Left lobe of liver (tissue), 2 donors: ENCODE measurements at regions not wholly inside any gene's neighbourhood (a gene's known extent, or its start where the extent isn't known, plus 50 kb on each side); places are given as distances from the start of the nearest gene placed in this dataset.
A peak's percentile ranks its signal among the peaks of the same experiment; 100 is the strongest.

Experiments
- ATAC-seq: fragments of 200-7000 bp; cut with Tn5 transposase; one replicate; pipeline ENCODE4 v1.9.1; 2020; ENCODE audit warnings: mild to moderate bottlenecking, moderate library complexity
- DNase-seq: peaks from one replicate; pipeline ENCODE4 v3.0.0-alpha.2; 2020; ENCODE audit warnings: low spot score
- donor health status: DM: no; HTN: no; CAD: no; lungs with moderate emphysema.
- donor health status: DM: no; HTN: yes; CAD: no.

DNA sequence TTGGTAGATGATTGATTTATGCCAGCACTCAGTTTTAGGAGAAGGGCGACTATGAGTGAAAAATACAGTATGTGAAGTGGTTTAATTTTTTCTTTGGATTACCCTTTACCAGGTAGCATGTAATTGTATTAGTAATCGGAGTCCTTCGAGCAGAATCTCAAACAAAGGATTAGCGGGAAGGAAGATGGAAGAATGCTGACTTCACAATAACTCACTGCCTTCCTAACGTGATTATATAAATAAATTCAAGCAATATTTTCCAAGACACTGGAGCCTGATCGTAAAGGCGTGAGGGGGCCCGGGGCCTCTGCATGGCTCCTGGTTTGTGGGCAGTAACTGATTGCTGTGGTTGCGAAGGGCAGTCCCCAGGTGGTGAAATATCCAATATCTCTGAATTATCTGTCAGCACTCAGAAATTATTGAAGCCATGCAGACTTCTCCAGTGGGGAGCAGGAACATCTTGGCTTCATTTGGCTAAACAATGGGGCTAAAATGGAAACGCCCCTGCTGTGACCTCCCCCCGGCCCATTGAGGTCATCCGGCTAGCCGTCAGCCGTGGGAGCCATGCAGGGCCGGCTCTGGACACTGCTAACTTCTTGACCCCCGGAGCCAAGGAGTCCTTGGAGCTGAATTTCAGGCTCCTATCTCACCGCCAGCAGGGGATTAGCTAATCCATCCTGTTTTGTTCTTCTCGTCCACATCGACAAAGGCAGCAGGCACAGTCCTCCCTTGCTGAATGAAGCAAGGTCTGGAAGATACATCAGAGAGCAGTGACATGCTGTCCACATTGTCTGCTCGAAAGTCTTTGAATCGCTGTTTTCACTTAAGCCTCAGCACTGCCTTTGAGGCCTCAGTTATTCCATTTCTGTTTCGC, 295.9 kb upstream of the N4BP1 start:
- DNase-seq (peak; percentile 14), ATAC-seq (no peak)

DNA sequence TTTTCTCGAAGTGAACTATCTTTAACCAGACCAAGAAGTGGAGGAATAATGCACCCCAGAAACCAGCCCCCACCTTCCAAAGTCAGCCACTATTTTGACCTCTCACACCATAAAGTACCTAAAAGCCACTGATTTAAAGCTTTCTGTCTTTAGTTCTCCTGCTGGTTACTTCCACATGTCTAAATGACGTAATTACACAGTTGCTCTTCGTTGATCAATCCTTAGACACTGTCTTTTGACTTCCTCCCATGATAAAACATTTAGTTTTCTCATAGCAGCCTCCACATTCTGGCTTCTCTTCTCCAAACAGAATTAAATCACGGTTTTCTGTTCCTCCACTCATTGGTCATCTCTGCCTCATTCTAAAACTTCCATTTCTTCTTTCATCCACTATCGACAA, 294.4 kb upstream of the N4BP1 start:
- ATAC-seq (no peak), DNase-seq (no peak)

DNA sequence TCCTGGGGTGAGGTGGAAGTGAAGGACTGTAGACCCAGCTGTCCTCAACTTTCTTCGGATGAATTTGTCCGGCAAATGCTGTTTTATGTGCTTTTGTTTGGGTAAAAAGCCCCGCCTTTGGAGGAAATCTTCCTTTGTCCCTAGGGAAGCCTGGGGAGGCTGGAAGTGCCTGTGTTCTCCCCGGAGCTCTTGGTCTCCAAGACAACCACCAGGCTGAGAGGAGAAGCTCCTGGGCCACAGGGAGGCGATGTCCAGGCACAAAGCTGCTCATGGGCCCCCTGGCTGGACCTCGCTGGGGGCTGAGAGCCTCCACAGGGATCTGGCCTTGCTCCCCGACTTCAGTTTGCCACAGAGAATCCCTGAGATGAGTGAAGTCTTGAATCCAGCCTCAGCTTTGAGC, 293.1 kb upstream of the N4BP1 start:
- no peak for DNase-seq
- no peak for ATAC-seq

DNA sequence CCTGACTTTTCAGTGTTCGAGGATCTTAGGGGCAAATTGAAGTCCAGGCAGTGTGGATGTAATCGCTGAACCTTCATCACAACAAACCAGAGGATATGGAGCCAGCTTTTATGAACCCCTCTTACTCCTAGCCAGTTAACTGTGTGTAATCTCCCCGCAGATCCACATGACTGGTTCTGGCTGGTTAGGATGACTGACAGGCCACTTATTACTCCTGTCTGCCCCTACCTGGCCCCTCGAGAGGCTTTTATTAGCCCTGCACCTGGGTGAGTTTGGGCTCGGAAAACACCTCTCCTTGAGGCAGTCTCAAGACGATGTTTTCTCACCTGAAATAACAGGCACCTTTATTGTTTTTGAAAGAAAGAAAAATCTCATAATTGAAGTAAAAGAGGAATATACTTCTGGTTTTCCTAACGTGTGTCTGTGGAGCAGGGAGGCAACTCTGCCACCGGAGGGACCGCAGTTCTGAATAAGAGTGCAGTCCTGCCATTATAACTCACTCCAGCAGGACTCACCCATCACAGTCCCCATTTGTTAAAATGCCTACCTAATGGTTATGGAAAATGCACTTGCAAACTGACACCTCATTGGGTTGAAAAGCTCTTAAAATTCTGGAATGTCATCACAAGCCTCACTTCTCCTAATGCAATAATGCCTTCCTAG, 291.9 kb upstream of the N4BP1 start:
- ATAC-seq (no peak), DNase-seq (no peak)

DNA sequence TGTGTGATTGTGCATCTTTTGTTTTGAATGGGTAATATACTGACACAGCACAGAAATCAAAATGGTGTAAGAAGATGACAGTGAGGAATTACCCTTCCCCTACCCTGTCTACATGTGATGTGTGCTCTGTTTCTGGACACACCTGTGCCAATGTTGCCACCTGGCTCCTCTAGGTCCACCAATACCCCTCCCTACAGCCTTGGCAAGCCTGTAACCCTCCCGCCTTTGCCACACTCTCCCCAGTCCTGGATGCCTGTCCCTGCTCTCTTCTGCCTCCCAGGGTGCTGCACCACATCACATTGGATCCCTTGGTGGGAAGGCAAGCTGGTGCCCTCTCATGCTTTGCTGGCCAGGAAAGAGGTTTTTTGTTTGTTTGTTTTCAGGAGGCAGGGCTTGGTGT, 289.5 kb upstream of the N4BP1 start:
- no peak for ATAC-seq
- DNase-seq: no peak

DNA sequence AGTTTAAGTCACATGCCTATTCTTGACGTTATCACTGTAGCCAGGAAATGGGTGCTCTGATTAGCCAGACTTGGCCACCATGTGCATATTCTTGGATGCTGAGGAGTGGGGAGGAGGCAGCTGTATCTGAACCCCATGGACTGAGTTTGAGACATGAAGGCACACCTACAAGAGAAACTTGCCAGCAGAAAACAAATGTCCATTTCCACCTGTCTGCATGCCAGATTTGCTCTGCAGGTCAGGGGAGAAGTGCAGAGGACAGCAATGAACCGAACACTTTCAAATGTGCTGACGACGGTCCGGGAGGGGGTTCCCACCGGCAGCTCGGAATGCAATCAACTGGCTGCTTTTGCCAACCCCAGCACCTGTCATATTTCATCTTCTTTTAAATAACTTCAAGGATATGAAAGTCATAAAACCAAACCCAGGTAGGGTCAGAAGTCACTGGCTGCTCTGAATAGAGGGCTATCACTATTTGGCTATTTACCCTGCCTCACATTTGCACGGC, 287.8 kb upstream of the N4BP1 start:
- DNase-seq: peak; percentile 21
- no peak for ATAC-seq

DNA sequence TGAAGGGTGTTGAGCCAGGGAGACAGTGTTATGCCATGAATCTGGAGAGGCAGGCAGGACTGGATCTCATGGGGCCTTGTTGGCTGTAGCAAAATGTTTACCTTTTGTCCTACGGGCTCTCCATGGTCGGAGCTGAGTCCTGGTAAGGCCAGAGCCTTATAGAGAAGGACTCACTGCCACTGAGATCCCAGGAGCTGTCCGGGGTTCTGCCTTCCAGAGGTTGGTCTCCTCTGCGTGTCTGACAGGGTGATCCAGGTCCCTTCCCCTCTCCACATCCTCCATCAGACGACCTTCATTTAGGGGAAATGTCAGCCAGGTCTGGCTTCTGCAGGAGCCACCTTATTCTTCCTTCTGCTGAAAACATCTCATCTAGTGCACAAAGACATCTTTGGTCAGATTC, 285.2 kb upstream of the N4BP1 start:
- ATAC-seq (no peak), DNase-seq (no peak)

DNA sequence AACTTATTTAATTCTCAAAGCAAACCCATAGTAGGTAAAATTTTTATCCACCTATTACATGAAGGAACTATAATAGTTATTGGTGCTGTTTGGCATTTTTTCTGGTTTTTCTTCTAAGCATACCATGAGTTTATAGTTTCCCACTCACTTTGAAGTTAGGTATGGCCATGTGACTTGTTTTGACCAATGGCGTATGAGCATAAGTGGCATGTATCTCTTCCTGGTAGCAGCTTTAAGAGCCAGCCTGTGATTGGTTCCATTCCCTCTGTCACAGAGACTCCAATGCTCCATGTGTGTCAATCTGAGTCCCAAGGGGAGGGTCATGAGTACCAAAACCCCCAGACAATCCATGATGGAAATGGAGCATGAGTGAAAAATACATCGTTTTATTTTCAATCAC, 282.9 kb upstream of the N4BP1 start:
- ATAC-seq (no peak), DNase-seq (no peak)

DNA sequence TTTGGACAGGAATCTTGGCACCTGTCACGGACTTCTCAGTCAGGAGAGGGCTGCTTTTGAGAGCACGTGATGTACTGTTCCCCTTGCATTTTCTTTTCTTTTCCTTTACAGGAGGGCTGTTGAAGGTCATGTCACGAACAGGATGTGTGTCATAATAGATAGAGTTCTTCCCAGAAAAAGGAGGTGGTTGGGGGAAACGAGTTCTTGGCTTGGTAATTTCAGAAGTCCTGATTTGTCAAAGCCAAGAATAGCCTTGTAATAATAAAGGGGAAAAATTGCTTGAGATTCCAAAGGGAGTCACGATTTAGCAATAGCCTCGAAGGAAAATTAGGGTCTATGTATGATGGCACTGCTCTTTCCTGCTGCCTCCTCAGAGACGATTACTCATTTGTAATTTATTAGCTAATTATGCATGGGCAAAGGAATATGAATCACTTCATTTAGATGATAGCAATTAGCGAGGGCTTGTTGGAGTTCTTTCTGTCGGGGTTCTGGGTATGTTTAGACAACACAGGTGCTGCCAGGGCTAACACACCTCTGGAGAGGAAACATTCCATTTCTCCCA, 277.7 kb upstream of the N4BP1 start:
- no peak for ATAC-seq
- DNase-seq: no peak

DNA sequence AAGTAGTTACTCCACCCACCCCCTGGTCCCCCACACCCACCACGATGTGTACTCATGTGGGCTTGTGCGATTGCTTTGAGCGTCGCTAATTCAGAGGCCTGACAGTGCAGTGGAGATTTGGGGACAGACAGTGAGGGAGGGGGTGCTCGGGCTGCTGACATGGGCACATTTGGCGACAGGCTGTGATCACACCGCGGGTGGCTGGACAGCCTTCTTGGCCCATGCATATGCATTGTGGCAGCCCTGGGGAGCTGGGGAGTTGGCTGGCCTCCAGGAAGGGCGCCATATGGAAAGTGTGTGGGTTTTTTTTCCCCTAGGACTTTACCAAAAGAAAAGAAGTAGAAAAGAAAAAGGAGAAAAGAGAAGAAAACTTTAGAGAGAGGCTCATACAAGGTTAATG, 275.5 kb upstream of the N4BP1 start:
- DNase-seq (no peak), ATAC-seq (no peak)

DNA sequence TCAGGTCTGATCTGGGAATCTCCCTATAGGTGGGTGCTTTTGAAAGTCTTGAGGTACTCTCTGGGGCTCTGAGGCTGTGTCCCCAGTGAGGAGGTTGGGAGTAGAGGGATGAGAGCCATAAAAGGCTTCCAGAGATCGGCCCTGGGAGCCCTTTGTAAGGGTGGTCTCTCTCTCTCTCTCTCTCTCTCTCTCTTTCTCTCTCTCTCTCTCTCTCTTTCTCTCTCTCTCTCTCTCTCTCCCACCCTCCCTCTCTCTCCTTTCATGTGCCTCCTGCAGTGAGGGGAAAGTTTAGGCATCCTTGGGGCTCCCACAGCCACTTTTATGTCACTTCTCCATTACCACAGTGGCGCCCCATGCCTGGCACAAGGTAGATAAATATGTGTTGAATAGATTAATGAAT, 271.3 kb upstream of the N4BP1 start:
- no peak for DNase-seq
- ATAC-seq: no peak

DNA sequence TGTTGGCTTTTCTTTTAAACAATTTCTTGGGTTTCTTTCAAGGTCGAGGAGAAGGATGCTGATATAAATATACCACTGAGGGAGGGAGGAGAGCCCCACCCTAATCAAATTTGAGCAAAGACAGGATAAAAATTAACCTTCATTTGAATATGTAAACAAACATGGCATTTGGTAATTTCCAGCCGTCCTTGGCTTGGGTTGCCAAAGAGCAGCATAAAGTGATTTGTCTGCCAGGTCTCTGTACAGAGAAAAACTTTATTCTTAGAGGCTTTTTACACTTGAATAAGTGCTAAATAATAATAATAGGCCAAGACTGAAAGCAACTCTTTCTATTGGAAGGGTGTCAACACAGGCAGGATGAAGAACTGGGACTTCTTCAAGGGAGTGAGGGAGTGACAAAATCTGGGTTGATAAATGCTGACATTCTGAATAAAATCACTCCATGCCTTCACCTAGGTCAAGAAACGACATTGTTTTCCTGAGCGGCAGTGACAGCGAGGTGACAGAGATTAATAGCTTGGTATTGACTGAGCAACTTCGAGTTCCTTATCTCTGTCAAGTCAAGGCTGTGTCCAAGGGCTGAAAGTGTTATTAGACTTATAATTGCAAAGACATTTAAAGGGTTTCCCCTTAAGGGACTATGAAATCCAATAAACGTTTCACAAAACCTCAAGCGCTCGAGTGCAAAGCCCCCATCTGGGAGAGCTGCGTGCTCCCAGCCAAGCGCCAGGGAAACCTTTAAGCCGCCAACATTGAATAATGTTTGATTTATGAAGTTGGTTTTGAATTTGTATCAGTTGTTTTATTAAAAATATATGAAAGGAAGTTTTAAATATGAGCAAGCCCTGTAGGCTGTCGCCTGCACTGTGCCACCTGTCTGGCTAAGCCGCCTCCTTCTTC, 269.5 kb upstream of the N4BP1 start:
- DNase-seq (no peak), ATAC-seq (no peak)

DNA sequence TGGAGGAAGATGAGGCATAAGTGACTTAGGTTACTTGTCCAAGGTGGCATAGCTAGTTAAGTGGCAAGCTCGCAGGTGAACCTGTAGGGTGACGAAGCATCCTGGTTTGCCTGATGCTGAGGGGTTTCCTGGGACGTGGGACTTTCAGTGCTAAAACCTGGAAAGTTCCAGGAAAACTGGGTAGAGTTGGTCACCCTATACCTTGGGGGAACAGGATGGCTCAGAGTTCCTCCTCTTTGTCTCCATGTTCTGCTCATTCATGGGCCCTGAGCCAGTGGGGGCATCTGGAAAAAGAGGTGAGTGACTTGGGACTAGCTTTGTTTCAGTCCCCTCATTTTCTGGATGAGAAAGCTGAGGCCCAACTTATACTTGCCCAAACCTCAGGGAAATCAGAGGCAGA, 268.0 kb upstream of the N4BP1 start:
- DNase-seq: no peak

DNA sequence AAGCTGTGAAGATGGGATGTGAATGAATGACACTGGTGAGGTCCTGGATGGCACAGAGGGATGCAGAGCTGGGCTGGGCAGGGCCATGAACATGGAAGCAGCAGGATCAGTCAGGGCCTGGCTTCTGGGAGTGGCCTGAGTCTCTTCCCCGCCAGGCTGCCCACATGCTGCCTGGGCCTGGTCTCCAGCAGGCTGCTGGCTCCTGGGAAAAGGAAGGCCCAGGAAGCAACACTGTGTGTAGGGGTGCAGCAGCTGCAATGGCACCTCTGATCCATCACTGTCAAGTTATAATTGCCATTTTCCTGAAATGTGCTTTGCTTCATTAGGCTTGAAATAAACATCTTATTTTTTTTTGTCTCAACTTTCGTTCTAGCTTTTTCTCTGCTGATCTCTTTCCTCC, 260.2 kb upstream of the N4BP1 start:
- DNase-seq (no peak), ATAC-seq (no peak)

More for the DNA sequence above, 268.0 kb upstream of the N4BP1 start:
- ATAC-seq: no peak

DNA sequence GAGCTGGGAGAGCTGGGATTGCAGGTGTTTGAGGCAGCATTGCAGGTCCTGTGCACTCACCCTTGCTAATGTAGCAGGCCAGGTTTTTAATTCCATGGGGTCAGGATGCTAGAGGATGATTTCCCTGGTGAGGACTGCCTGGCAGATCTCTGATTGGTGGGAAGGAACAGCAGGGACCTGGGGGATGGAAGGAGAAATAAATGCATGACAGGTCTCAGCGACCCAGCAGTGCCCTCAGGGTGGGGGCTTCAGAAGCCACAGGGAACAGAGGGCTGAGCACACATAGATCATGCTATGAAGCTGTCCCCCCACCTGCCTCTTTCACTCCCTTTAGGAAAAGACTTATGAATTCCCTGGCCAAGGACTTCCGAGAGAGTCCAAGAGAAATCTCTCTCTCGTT, 255.5 kb upstream of the N4BP1 start:
- ATAC-seq (no peak), DNase-seq (no peak)

DNA sequence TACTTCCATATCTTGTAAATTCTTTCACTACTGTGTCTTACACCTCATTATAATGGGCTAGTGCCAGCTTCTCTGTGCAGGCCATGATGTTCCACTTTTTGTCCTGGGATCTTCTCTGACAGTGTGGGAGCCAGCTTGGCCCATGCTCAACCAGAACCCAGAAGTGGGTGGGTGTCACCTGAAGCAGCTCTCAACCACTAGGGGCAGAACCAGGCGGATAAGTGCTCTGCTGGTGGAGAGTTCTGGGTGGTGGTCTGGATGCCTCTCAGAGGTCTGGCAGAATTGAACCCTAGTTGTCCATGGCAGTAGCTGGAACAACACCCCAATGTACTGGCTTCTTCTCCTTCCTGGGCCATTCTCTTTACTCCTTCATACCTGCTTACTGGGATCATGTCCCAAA, 254.1 kb upstream of the N4BP1 start:
- ATAC-seq: no peak
- DNase-seq: no peak

DNA sequence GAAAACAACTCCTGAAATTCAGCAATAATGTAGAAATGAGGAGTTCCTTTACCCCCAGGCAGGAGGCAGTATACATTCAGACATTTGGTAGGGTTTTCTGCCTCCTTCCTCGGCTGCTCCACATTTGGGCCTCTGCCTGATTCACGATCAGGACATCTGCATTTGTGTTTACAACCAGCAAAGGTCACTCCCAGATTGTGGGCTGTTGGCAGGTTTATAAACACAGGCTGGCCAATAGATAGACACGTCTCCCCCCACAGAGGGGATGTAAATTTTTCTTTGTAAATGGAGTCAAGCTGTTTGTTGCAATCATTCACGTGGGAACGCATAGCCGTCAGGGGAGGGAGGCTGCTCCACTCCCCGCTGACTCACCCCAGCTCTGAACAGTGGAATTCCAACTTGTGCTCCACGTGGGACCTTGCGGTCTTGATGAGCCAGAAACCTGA, 252.1 kb upstream of the N4BP1 start:
- DNase-seq: no peak

DNA sequence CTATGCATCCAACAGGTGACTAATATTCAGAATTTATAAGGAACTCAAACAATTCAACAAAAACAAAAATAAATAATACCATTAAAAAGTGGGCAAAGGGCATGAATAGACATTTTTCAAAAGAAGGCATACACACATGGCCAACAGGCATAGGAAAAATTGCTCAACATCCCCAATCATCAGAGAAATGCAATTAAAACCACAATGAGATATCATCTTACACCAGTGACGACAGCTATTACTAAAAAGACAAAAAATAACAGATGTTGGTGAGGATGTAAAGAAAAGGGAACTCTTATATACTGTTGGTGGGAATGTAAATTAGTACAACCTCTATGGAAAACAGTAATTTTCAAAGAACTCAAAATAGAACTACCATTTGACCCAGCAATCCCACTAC, 250.4 kb upstream of the N4BP1 start:
- no peak for ATAC-seq
- DNase-seq: no peak

More for the DNA sequence above, 252.1 kb upstream of the N4BP1 start:
- ATAC-seq: no peak

DNA sequence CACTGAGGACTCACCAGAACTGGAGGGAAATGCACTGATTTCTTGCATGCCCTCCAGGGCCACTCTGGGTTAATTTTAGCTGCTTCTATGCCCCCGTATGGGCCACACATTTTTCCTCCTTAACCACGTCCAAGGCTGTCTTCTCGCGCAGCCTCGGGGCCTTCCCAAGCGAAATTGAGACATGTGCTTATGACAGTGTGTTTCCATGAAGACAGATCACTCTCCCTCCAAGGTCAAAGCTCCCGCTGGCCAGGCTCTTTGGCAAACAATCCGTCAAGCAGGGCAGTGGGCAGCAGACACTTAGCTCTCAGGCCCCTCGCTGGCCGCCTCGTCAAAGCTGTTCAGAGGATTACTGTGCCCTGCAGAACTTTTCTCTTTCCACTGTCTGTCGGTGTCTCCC, 243.0 kb upstream of the N4BP1 start:
- ATAC-seq: no peak
- no peak for DNase-seq

DNA sequence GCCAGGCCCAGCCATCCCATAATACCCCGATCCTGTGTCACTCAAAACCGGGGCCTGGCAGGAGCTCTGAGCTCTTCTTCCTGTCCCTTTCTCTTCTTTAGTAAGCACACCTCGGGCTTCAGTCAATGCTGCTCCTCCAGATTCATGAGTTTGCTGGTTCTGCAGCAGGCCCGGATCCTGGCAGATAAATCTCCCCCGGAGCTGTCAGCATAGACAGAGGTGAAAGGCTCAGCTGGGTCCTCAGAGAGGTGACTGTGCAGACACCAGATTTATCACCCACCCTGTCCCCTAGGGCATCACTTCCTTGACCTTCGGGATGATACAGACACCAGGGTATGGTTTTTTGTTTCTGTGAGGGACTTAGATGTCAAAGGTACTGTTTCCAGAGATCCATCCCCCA, 242.5 kb upstream of the N4BP1 start:
- DNase-seq (no peak), ATAC-seq (no peak)
